Stimulated activated effector memory CD8-positive, alpha-beta T cell treated with anti-CD3 and anti-CD28 coated beads, Interleukin-12 subunit alpha, Interleukin-12 subunit beta, amount 100 ng/mL, for 72 hours (primary cell): ENCODE measurements at regions not wholly inside any gene's neighbourhood (a gene's known extent, or its start where the extent isn't known, plus 50 kb on each side); places are given as distances from the start of the nearest gene placed in this dataset.

Source experiments
- ATAC-seq: fragments of 150-1000 bp; cut with Tn5 transposase; 2 replicates; pipeline ENCODE4 v1.10.0; 2021
- DNase-seq, 2 donors: peaks; one replicate each; pipeline ENCODE4 v3.0.0; 2021 to 2022; ENCODE audit warnings: low spot score in 2 of 2
- H3K27ac Mint-ChIP-seq: one replicate; pipeline ENCODE4 v1.8.0; 2022; ENCODE audit warnings: mild to moderate bottlenecking, mixed read lengths
- H3K36me3 Mint-ChIP-seq: one replicate; pipeline ENCODE4 v1.8.0; 2022; ENCODE audit warnings: mild to moderate bottlenecking, mixed read lengths
- H3K4me1 Mint-ChIP-seq: one replicate; pipeline ENCODE4 v1.8.0; 2022; ENCODE audit warnings: mixed read lengths
- H3K4me3 Mint-ChIP-seq: one replicate; pipeline ENCODE4 v1.8.0; 2022; ENCODE audit warnings: mild to moderate bottlenecking, mixed read lengths
- H3K9me3 Mint-ChIP-seq: one replicate; pipeline ENCODE4 v1.8.0; 2022; ENCODE audit warnings: mixed read lengths

DNA sequence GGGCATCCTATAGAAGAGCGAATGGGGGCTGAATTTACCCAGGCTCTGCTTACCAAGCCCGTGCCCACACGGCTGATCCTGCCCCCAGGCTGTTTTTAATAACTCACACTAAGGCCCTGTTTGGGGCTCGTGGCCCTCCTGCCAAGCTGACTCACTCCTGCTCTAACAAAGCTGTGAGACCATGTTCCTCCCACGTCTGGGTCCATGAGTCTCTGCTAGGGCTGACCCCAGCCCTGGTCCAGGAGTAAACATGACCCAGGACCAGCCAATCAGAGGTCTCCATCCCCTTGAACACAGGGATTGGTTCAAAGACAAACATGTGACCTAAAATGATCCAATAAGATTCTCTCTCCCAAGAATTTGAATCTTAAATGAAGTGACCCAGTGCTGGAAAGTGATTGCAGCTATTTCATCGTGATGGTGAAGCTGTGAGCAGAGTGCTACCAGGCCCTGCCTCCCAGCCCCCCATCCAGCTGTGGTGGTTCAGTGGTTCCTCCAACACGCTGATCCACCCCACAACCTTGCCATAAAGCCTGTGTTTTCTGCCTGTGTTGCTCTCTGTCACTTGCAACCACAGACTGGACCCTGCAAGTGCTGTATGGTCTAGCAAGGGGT is 57.2 kb downstream of the C16orf82 start:
- no peak overlapping the region for H3K4me3 Mint-ChIP-seq
- H3K9me3 Mint-ChIP-seq, result no peaks in the 10 kb centered on the region
- H3K4me1 Mint-ChIP-seq, result no peaks in the 10 kb centered on the region
- H3K27ac Mint-ChIP-seq, result no peak overlapping the region
- ATAC-seq (no peak), DNase-seq (no peak)
- H3K36me3 Mint-ChIP-seq, result no peaks in the 10 kb centered on the region

DNA sequence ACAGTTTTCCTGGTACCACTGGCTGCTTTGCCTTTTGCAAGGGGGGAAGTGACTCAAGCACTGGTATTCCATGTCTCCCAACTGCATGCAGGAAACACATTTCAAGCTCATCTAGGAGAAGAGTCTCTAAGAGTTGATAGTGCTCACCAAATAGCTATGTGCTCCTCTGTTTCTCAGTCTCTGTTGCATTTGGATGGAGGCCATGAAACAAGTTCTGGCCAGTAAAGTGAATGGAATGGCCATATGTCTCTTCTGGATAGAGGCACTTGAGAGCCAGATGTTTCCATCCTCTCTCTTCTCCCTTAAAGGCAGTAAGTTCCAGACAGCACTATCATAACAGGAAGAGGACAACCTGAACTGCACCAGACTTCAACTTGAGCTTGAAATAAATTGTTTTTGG is 60.6 kb downstream of the C16orf82 start:
- ATAC-seq (no peak), DNase-seq (no peak)
- no peak overlapping the region for H3K4me3 Mint-ChIP-seq
- H3K27ac Mint-ChIP-seq, result no peak overlapping the region
- no peaks in the 10 kb centered on the region for H3K4me1 Mint-ChIP-seq
- peaks cover 10% of the 10 kb centered on the region for H3K9me3 Mint-ChIP-seq
- no peaks in the 10 kb centered on the region for H3K36me3 Mint-ChIP-seq

DNA sequence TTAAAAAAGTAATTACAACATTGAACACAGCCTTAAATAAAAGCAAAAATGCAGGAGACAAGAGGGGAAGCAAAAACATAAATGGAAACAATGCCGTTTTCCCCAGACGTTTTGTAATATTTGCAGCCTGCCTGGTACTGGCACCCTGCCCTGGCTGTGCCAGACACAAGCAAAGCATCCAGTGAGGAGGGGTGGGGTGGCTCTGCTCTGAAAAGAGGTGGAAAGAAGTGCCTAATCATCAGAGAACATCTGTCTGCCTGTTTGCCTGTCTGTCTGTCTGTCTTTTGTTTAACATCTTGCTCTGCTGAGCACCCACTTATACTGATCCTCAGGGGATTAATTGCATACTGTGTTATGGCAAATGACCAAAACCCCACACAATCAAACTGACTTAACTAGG is 62.7 kb downstream of the C16orf82 start:
- DNase-seq (no peak), ATAC-seq (no peak)
- H3K9me3 Mint-ChIP-seq, result peaks cover 10% of the 10 kb centered on the region
- H3K4me1 Mint-ChIP-seq, result no peaks in the 10 kb centered on the region
- no peak overlapping the region for H3K4me3 Mint-ChIP-seq
- no peaks in the 10 kb centered on the region for H3K36me3 Mint-ChIP-seq
- no peak overlapping the region for H3K27ac Mint-ChIP-seq

DNA sequence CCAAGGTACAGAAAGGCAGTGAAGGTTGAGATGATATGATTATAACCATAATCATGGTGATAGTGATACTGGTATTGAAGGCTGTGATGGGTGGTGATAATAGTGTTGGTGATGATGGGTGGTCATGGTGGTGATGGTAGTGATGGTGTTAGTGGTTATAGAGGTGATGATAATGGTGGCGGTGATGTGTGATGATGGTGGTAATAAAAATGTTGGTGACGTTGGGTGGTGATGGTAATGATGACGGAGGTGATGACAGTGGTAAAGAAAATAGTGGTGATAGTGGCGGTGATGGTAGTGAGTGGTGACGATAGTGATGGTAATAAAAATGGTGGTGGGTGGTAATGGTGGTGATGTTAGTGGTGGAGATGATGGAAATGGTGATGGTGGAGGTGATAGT is 65.1 kb upstream of the KDM8 start:
- peaks cover 21% of the 10 kb centered on the region for H3K36me3 Mint-ChIP-seq
- peak overlapping the region; percentile 92 for H3K27ac Mint-ChIP-seq
- DNase-seq (no peak), ATAC-seq (no peak)
- H3K9me3 Mint-ChIP-seq, result peaks cover 8% of the 10 kb centered on the region
- H3K4me1 Mint-ChIP-seq, result peaks cover 11% of the 10 kb centered on the region
- H3K4me3 Mint-ChIP-seq, result peak overlapping the region; percentile 3

DNA sequence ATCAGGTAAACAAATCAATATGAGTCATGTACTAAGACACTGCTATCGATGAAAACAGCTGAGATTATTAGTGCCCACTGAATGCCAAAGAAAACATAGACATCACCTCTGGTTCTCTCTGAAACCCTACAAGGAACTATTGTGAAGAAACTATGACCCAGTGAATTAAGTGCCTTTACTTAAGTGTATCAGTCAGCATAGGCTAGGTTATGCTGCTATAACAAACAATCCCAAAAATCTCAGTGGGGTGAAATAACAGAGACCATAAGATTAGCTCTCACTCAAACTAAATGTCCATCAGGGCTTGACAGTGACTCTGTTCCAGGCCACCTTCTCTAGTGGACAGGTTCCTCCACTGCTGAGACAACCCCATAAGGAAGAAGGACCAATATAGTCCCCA is 57.7 kb upstream of the KDM8 start:
- Mint-ChIP-seq H3K4me3 (no peak overlapping the region), H3K36me3 (no peaks in the 10 kb centered on the region), H3K4me1 (no peaks in the 10 kb centered on the region), H3K27ac (no peak overlapping the region), H3K9me3 (no peaks in the 10 kb centered on the region)
- DNase-seq, result no peak
- ATAC-seq, result no peak

DNA sequence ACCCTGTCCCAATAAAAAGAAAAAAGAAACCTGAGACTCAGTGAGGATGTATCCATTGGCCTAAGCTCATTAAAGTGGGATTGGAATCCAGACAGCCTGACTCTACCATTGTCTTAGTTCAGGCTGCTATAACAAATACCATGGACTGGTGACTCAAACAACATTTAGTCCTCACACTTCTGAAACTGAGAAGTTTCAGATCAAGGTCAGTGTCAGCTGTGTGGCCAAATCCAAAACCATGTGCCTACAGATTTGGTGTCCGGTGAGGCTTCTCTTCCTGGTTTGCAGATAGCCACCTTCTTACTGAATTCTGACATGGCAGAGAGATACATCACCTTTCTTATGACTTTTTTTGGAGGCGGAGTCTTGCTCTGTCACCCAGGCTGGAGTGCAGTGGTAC is 53.3 kb upstream of the KDM8 start:
- Mint-ChIP-seq H3K9me3 (no peaks in the 10 kb centered on the region), H3K4me3 (no peak overlapping the region), H3K27ac (no peak overlapping the region), H3K4me1 (peaks cover 5% of the 10 kb centered on the region), H3K36me3 (no peaks in the 10 kb centered on the region)
- ATAC-seq, result peak; percentile 36
- DNase-seq, result no peak

DNA sequence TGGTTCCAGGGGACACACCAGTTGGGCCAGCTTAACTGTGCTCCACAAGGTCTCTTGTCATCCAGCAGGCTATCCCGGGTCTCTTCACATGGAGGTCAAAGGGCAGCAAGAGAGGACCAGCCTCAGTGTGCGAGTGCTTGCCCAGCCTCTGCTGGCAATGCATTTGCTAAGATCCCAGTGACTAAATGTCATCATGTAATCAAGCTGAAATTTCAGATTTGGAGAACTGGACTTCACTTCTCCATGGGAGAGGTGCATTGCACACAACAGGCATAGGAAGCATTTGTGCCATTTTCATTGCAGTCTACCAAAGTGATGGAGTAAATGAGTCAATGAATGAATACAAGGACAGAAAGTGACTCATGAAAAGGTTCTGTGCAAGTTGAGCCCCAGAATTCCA is 51.2 kb upstream of the KDM8 start:
- Mint-ChIP-seq H3K4me3 (no peak overlapping the region), H3K36me3 (no peaks in the 10 kb centered on the region), H3K9me3 (no peaks in the 10 kb centered on the region), H3K27ac (no peak overlapping the region), H3K4me1 (peaks cover 8% of the 10 kb centered on the region)
- DNase-seq, result no peak
- no peak for ATAC-seq

DNA sequence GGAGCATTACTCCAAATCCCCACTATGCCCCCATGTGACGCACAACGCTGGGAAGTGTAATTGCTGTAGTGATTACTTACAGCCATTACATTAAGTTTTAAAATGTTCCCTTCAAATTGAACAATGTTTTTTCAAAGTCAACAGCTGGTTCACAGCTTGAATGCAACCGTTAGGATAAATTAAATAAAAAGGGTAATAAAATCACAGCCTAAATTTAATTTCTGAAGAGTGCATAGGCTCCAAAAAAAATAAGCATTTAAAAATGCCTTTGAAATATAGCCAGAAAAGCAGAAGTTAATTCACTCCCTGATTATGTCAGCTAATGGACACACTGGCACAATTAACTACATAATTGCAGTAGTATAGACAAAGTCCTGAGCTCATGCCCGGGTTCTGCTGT is 50.5 kb upstream of the KDM8 start:
- no peak for ATAC-seq
- no peaks in the 10 kb centered on the region for H3K9me3 Mint-ChIP-seq
- H3K36me3 Mint-ChIP-seq, result no peaks in the 10 kb centered on the region
- H3K4me1 Mint-ChIP-seq, result peaks cover 8% of the 10 kb centered on the region
- H3K4me3 Mint-ChIP-seq, result no peak overlapping the region
- H3K27ac Mint-ChIP-seq, result no peak overlapping the region
- DNase-seq, result no peak
